ENCODE measurements at regions not wholly inside any gene's neighbourhood (a gene's known extent, or its start where the extent isn't known, plus 50 kb on each side); places are given as distances from the start of the nearest gene placed in this dataset.

DNA sequence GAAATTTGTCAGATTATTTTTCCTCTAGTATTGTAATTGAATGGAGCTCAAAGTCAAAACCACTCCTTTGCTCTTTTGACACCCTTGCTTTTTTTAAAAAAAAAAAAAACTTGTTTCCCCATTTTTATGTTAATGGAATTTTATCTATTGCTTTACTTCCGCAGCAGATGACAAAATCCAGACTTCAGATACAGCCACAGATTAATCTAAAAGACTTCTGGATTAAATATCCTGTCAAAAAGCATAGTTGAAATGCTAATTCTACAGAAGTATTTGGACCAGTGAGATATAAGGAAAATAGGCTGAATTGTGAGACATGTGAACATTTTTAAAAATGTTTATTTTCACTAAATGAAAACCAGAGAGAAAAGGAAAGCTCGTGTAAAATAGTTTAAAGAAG is 341.4 kb downstream of the BMP2 start:
- DNase-seq, result no peak
- H3K4me3 ChIP-seq (ENCODE audit: insufficient read depth, low read depth, low read length), result no peak overlapping the region
- no peaks in the 10 kb centered on the region for H3K36me3 ChIP-seq (replicated peaks; ENCODE audit: control insufficient read depth, insufficient read depth, low read length)
- no peaks in the 10 kb centered on the region for H3K27me3 ChIP-seq (ENCODE audit: control insufficient read depth, insufficient read depth, low read length)

DNA sequence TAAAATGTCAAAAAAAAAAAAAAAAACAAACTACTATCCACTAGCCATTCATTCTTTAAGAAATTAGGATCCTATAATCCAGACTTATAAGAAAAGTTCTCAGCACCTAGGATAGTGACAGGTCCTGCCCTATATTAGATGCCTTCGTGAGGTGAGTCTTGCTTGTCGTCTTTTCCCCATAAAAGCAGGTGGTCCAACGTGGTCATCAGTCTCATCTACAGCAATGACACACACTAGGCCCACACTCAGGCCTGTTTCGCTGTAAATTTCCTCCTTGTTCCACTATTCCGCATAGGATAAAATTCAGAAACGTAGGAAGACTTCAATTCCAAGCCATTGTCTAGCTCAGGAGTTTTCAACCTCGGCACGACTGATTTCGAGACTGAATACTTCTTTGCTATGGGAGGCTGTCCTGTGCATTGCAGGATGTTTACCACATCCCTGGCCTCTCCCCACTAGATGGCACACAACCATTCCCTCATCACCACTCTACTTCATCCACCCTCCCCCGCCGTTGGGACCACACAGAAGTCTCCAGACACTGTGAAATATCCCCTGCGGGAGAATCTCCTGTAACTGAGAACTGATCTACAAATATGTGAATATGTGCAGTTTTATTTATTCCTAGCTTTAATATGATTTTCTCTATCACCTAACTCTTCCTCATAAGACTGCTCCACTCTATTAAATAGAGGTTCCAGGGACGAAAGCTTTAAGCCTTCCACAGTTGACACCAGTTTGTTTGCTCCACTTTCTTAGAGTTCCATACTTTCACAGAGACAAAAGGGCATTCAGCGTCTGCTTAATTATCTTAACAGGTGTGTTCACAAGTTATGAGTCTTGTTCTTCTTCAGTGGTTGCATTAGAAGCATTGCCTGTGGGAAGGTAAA is 346.3 kb downstream of the BMP2 start:
- DNase-seq, result peak; percentile 68
- no peaks in the 10 kb centered on the region for H3K36me3 ChIP-seq (replicated peaks; ENCODE audit: control insufficient read depth, insufficient read depth, low read length)
- no peaks in the 10 kb centered on the region for H3K27me3 ChIP-seq (ENCODE audit: control insufficient read depth, insufficient read depth, low read length)
- no peak overlapping the region for H3K4me3 ChIP-seq (ENCODE audit: insufficient read depth, low read depth, low read length)

DNA sequence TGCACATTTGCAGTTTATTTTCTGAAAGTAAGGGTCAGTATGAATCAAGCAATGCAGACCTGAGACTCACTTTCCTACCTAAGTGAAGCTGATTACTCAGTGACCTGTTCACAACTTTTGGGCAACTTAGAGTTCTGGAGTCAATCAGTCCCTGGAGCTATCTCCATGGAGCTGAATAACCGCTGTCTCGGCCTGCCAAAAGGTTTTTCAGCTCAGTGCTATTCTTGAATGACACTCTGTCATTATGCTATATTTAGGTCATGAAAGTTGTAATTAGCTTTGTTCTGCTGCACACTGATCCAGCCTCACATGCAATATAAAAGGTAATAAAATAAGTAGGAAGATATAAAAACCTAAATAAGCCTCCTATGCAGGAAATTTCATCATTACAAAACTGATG is 356.0 kb downstream of the BMP2 start:
- no peaks in the 10 kb centered on the region for H3K27me3 ChIP-seq (ENCODE audit: control insufficient read depth, insufficient read depth, low read length)
- no peaks in the 10 kb centered on the region for H3K36me3 ChIP-seq (replicated peaks; ENCODE audit: control insufficient read depth, insufficient read depth, low read length)
- H3K4me3 ChIP-seq (ENCODE audit: insufficient read depth, low read depth, low read length), result no peak overlapping the region
- DNase-seq, result no peak

DNA sequence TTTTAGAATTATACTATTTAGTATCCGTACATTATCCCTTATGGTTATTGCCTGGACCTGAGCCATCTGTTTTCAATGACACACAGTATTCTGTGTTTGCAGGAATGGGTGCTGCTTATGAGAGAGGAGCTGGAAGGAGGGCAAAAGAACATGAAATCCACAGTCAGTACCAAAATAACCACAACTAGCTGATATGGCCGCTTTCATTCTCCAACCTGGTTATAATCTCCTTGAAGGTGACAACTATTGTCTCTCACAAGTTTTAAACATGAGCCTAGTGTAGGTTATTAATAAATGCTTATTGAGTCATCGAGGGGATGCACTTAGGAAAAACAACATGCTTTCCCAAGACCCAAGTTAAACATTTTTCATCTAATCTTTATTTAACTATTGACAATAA is 356.6 kb downstream of the BMP2 start:
- no peak overlapping the region for H3K4me3 ChIP-seq (ENCODE audit: insufficient read depth, low read depth, low read length)
- no peak for DNase-seq
- no peaks in the 10 kb centered on the region for H3K36me3 ChIP-seq (replicated peaks; ENCODE audit: control insufficient read depth, insufficient read depth, low read length)
- H3K27me3 ChIP-seq (ENCODE audit: control insufficient read depth, insufficient read depth, low read length), result no peaks in the 10 kb centered on the region

DNA sequence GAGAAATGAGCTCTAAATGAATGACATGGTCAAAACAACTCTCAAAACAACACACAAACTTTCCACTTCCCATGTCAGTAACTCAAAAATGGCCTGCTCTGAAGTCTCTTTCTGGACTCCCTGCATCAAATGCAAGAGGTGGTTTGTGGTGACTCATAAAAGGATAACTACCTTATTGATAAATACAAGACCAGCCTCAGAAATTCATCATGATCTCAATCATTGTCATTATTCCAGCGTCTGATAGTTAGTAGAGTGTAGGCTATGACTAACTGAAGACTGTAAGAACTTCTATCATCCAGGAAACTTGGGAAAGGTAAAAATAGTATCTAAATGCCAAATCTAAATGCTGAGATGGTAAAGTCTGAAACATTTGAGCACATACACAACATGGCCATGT is 369.4 kb downstream of the BMP2 start:
- Histone ChIP-seq H3K36me3 (replicated peaks; ENCODE audit: control insufficient read depth, insufficient read depth, low read length) (no peaks in the 10 kb centered on the region), H3K4me3 (ENCODE audit: insufficient read depth, low read depth, low read length) (no peak overlapping the region), H3K27me3 (ENCODE audit: control insufficient read depth, insufficient read depth, low read length) (no peaks in the 10 kb centered on the region)
- no peak for DNase-seq

DNA sequence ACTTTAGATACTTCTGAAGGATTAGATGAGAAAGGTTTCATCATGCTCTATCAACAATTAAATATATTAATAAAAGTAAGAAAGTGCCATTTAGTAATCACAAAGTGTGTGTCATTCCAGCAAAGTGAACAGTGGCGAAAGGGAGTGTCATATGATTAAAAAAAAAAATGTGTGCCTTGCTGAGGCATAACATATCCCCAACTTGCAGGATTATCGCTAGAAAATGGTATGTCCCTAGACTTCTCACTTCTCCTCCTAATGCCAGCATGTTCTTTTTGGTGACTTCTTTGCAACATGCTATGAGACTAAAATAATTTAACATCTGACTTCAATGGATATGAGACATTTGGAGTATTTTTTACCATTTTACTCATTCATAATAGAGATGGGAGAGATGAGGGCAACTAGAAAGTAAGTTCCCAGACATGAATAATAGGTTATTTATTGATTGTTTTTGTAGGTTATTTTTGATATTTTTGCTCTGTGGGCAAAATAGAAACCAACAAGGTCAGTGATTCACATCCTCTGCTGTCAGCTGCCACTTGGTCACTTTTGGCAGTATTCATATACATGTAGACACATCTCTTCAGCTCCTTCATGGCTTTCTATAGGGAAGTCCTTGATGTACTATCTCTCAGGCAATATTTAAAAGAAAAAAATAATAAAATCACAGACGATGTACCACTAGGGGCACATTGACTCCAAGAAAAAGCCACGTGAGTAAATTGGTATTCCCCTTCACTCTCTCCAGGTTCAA is 370.1 kb downstream of the BMP2 start:
- Histone ChIP-seq H3K4me3 (ENCODE audit: insufficient read depth, low read depth, low read length) (no peak overlapping the region), H3K27me3 (ENCODE audit: control insufficient read depth, insufficient read depth, low read length) (no peaks in the 10 kb centered on the region), H3K36me3 (replicated peaks; ENCODE audit: control insufficient read depth, insufficient read depth, low read length) (no peaks in the 10 kb centered on the region)
- DNase-seq, result no peak

DNA sequence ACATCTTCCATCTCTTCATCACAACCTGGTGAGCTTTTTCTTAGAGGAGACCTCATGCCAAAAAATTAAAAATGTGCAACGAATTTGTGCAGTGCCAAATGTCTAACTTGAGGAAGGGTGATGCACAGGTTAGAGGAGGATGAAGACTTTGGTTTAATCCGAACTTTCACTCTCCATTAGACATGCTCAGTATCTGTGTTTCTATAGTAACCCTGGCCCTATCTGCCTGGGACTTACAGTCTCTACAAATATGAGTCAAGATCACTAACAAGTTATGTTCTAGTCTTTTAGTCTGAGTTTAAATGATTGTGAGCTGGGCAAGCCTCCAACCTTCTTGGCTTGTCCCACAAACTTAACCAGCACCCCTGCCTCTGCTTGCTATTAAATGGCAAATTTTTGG is 377.0 kb downstream of the BMP2 start:
- no peak for DNase-seq
- no peak overlapping the region for H3K4me3 ChIP-seq (ENCODE audit: insufficient read depth, low read depth, low read length)
- no peaks in the 10 kb centered on the region for H3K27me3 ChIP-seq (ENCODE audit: control insufficient read depth, insufficient read depth, low read length)
- H3K36me3 ChIP-seq (replicated peaks; ENCODE audit: control insufficient read depth, insufficient read depth, low read length), result no peaks in the 10 kb centered on the region

DNA sequence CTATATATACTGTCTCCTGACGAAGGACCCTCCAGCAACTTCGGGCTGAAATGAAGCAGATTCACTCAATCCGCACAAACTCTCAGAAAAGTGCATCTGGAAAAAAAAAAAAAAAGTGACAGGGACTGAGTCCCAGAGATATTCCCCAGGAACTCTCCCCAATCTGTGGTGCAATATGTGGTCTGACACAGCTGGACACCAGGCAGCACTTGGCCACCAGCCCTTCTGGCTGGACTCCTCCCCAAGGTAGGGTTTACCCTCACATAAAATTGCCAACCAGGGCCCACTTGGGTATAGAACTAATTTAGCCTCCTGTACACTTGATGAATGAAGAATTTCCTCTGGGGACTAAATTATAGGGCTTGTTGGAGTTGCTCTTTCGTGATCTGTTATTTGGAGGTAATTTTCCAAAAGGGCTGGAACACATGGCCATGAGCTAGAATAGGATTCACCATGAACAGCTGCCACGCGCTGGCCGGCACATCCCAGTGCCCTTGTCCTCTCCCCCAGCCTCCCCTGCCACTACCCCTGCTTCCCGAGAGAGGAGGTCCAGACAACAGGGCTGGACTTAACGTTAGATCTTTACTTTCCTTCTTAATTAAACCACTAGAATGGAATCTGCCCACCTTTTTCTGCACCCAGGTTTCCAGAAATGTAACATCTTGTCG is 379.2 kb downstream of the BMP2 start:
- no peaks in the 10 kb centered on the region for H3K27me3 ChIP-seq (ENCODE audit: control insufficient read depth, insufficient read depth, low read length)
- no peak for DNase-seq
- H3K36me3 ChIP-seq (replicated peaks; ENCODE audit: control insufficient read depth, insufficient read depth, low read length), result no peaks in the 10 kb centered on the region
- no peak overlapping the region for H3K4me3 ChIP-seq (ENCODE audit: insufficient read depth, low read depth, low read length)

DNA sequence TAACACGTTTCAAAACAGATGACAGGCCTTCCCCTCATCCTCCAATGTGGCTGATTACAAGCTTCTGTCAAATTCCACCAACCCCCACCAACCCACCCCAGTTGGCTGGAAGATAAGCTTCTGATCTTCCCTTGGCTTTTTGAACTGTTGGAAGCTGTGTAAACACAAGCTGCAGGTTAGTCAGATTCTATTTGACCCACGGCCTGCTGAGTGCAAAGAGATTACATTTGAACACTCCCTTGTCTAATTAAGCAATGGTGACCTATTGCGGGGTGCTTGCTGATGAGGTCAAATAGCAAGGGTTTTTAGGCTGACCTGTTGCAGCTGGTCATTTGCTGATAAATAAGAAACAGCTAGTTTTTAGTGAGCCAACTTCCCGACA is 379.7 kb downstream of the BMP2 start:
- no peak for DNase-seq

DNA sequence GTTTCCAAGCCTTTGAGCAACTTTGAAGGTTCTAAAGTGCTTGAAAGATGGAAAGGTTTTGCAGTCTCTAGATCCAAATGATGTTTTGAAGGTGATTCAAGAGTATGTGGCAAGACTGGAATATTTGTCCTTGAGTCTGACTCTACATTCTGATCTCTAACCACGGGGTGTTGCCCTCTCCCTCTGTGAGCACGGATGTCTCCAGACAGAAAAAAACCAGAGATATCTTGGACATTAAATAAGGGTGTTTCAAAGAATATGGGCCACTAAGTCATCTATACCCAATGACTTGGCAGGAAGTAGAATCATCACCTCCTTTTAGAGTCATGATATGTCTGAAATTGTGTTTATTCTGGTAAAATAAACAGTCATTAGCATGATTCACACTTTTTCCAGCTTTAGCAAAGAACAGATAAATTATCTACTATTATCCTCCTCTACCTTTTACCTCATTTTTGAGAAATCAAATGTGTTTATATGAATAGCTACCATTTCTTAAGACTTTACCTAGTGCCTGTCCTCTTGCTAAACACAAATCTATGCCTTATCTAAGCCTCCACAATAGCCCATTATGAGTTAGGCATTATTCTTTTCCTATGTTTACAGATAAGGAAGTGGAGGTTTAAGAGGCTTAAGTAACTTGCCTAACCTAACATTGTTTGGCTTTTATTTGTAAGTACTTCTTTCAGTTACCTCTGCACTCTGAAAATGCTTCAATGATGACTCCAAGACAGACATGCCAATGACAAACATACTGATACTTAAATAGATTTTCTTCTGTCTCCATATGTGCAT is 384.4 kb downstream of the BMP2 start:
- Histone ChIP-seq H3K36me3 (replicated peaks; ENCODE audit: control insufficient read depth, insufficient read depth, low read length) (no peaks in the 10 kb centered on the region), H3K27me3 (ENCODE audit: control insufficient read depth, insufficient read depth, low read length) (no peaks in the 10 kb centered on the region), H3K4me3 (ENCODE audit: insufficient read depth, low read depth, low read length) (no peak overlapping the region)
- no peak for DNase-seq

More for the DNA sequence above, 379.7 kb downstream of the BMP2 start:
- H3K27me3 ChIP-seq (ENCODE audit: control insufficient read depth, insufficient read depth, low read length), result no peaks in the 10 kb centered on the region
- H3K4me3 ChIP-seq (ENCODE audit: insufficient read depth, low read depth, low read length), result no peak overlapping the region
- H3K36me3 ChIP-seq (replicated peaks; ENCODE audit: control insufficient read depth, insufficient read depth, low read length), result no peaks in the 10 kb centered on the region

DNA sequence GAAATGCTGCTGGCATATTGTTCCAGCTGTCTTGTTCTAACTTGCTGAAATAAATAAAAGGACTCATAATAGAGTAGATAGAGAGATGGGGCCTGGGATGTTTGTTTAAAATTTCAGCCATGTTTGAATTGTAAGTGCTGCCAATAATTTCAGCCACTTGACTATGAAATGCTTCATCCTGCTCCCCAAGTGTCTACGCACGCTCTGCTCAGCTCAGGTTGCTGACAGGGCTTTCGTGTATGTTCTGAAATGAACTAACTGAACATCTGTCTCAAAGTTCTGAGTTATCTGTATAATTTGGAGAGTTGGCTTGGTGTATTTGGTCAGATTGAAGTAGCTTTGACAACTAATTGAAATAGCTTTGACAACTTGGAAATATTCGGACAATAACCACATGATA is 387.8 kb downstream of the BMP2 start:
- no peaks in the 10 kb centered on the region for H3K36me3 ChIP-seq (replicated peaks; ENCODE audit: control insufficient read depth, insufficient read depth, low read length)

DNA sequence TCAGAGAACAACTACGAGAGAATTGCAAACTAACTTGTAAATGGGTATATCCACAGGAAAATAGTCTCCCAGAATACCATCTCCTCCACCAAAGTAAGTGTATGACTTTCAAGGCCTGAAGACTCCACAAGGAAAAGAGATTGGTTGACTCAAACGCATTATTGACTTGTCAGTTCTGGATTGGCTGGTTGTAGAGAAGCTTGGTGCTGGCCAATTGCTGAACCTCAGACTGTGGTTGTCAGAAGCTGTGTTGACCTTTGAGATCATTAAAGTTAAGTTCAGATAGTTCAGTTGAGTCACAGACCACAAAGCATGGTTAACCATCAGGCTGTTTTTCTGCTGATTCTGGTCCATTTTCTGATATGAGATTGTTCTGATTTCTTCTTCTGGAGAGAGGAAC is 388.3 kb downstream of the BMP2 start:
- no peak overlapping the region for H3K4me3 ChIP-seq (ENCODE audit: insufficient read depth, low read depth, low read length)
- DNase-seq, result no peak
- no peaks in the 10 kb centered on the region for H3K27me3 ChIP-seq (ENCODE audit: control insufficient read depth, insufficient read depth, low read length)
- H3K36me3 ChIP-seq (replicated peaks; ENCODE audit: control insufficient read depth, insufficient read depth, low read length), result no peaks in the 10 kb centered on the region

More for the DNA sequence above, 387.8 kb downstream of the BMP2 start:
- Histone ChIP-seq H3K27me3 (ENCODE audit: control insufficient read depth, insufficient read depth, low read length) (no peaks in the 10 kb centered on the region), H3K4me3 (ENCODE audit: insufficient read depth, low read depth, low read length) (no peak overlapping the region)
- no peak for DNase-seq

DNA sequence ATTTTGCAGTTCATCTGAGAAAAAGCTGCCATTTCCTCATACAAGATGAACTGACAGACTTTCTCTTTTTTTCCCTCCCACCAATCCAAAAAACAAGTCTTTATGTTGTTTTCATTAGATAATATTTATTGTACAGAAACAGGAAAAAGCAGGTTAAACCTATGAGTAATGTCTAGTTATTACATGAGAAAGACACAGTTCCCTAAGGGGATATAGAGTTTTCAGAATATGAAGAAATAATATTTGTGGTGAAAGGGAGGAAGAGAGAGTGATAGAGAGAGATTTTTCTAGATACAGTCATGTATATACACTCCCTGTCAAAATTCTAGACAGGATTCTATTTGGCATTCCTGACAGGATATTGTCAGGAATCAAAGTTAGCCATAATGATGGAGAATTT is 392.4 kb downstream of the BMP2 start:
- no peaks in the 10 kb centered on the region for H3K27me3 ChIP-seq (ENCODE audit: control insufficient read depth, insufficient read depth, low read length)
- DNase-seq, result no peak
- H3K4me3 ChIP-seq (ENCODE audit: insufficient read depth, low read depth, low read length), result no peak overlapping the region
- no peaks in the 10 kb centered on the region for H3K36me3 ChIP-seq (replicated peaks; ENCODE audit: control insufficient read depth, insufficient read depth, low read length)

DNA sequence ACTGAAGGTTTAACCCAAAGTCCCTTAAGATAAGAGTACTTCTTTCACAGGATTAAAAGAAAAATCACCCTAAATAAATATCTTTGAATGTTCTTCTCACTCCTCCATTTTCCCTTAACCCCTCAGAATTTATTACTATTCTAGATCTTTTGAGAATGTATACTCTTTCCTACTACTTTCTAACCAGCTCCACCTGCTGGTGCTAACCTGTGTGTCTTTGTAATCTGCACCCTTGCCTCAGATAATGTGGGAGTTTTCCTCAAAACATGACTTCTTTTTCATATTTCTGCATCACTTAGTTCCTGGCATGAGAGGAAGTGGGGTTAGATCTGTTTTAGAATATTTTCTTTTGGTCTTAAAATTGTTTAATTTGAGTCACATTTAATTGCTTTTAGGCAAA is 394.2 kb downstream of the BMP2 start:
- H3K36me3 ChIP-seq (replicated peaks; ENCODE audit: control insufficient read depth, insufficient read depth, low read length), result no peaks in the 10 kb centered on the region
- no peak overlapping the region for H3K4me3 ChIP-seq (ENCODE audit: insufficient read depth, low read depth, low read length)
- no peaks in the 10 kb centered on the region for H3K27me3 ChIP-seq (ENCODE audit: control insufficient read depth, insufficient read depth, low read length)
- peak; percentile 32 for DNase-seq

Data from H7 (cell line).